GM18909 (cell line): ENCODE measurements at regions not wholly inside any gene's neighbourhood (a gene's known extent, or its start where the extent isn't known, plus 50 kb on each side); places are given as distances from the start of the nearest gene placed in this dataset.

Experiments used
- ATAC-seq: cut with Tn5 transposase; IDR thresholded peaks from one replicate; pipeline ENCODE4 v1.9.1; 2021; ENCODE audit warnings: mild to moderate bottlenecking; ENCODE audit not compliant: unreplicated experiment, poor library complexity

DNA sequence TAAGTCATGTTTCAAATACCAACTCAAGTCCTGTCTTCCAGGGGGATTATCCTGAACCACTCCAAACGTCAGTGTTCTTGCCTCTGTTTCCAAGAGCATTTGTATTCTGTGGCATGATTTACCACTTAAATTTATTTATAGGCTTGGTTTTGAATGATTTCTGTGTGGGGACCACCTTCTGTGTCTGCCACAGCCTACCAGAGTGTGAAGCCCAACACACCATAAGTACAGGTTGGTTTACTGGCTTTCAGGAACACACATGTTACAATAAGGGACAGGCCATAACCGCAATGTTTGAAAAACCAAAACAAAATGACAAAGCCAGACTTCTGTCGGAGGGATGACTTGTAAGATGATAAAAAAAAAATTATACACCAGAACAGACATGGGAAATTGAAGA lies 56.5 kb upstream of the MAP3K7 start:
- ATAC-seq, result no peak

DNA sequence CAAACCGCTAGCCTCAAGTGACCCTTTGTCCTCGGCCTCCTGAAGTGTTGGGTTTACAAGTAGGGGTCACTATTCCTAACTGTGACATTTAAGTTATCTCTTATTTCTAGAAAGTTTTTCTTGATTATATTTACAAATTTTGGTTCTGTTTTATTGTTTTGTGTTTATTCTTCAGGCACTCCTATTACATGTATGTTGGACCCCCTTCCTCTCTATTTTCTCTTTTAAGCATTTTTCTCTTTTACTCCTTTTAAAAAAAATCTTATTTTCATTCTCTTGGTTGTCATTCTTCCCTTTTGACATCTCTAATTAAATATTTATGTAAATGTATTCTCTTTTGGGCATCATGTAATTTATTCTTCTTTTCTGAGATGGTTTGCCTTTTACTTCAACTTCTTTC lies 50.4 kb upstream of the MAP3K7 start:
- no peak for ATAC-seq
